ENCODE measurements at regions not wholly inside any gene's neighbourhood (a gene's known extent, or its start where the extent isn't known, plus 50 kb on each side); places are given as distances from the start of the nearest gene placed in this dataset.

GRCh38 chr18:71707985-71708500, 836.1 kb downstream of the CBLN2 start:
- no peak for DNase-seq

- DNase-seq, result no peak
Measured at GRCh38 chr18:71707400-71707799, 836.7 kb downstream of the CBLN2 start.

- DNase-seq, result no peak
Measured at GRCh38 chr18:71689416-71690160, 854.6 kb downstream of the CBLN2 start.

- no peak for DNase-seq
Measured at GRCh38 chr18:71682591-71682990, 861.6 kb downstream of the CBLN2 start.

GRCh38 chr18:71678144-71678543, 866.0 kb downstream of the CBLN2 start:
- no peak for DNase-seq

- no peak for DNase-seq
Measured at GRCh38 chr18:71673954-71674353, 870.2 kb downstream of the CBLN2 start.

- DNase-seq, result no peak
Measured at GRCh38 chr18:71673498-71673897, 870.6 kb downstream of the CBLN2 start.

GRCh38 chr18:71666481-71666880, 877.7 kb downstream of the CBLN2 start:
- no peak for DNase-seq

GRCh38 chr18:71665131-71665530, 879.0 kb downstream of the CBLN2 start:
- DNase-seq, result no peak

GRCh38 chr18:71643822-71644221, 900.3 kb downstream of the CBLN2 start:
- no peak for DNase-seq

- DNase-seq, result no peak
Measured at GRCh38 chr18:71630696-71631095, 913.4 kb downstream of the CBLN2 start.

GRCh38 chr18:71625556-71626090, 918.5 kb downstream of the CBLN2 start:
- no peak for DNase-seq

- no peak for DNase-seq
Measured at GRCh38 chr18:71598374-71598773, 945.8 kb downstream of the CBLN2 start.

- DNase-seq, result no peak
Measured at GRCh38 chr18:71597219-71597618, 946.9 kb downstream of the CBLN2 start.

GRCh38 chr18:71583252-71583651, 960.9 kb downstream of the CBLN2 start:
- DNase-seq, result no peak

GRCh38 chr18:71554686-71555085, 989.5 kb downstream of the CBLN2 start:
- DNase-seq, result no peak

- DNase-seq, result no peak
Measured at GRCh38 chr18:71541643-71542042, 1002.5 kb downstream of the CBLN2 start.

- no peak for DNase-seq
Measured at GRCh38 chr18:71529703-71530303, 1014.3 kb downstream of the CBLN2 start.

GRCh38 chr18:71523483-71524435, 1020.4 kb downstream of the CBLN2 start:
- DNase-seq, result no peak

GRCh38 chr18:71505526-71505925, 1038.6 kb downstream of the CBLN2 start:
- no peak for DNase-seq

- no peak for DNase-seq
Measured at GRCh38 chr18:71503222-71503621, 1040.9 kb downstream of the CBLN2 start.

GRCh38 chr18:71485611-71486010, 1058.5 kb downstream of the CBLN2 start:
- no peak for DNase-seq
